ENCODE measurements at regions not wholly inside any gene's neighbourhood (a gene's known extent, or its start where the extent isn't known, plus 50 kb on each side); places are given as distances from the start of the nearest gene placed in this dataset.

- no peak for TF ChIP-seq USF2 (IDR thresholded peaks at IDR 0.05; ENCODE audit: low read depth, low read length)
- TF ChIP-seq ELK1 (IDR thresholded peaks at IDR 0.05; ENCODE audit: borderline replicate concordance, low read depth, low read length): no peak
- no peak for TF ChIP-seq CTCF (conservative IDR thresholded peaks at IDR 0.05; ENCODE audit: low read depth, low read length)
- no peak for TF ChIP-seq RFX5 (IDR thresholded peaks at IDR 0.05; ENCODE audit: low read depth, low read length)
- TF ChIP-seq NFE2L2 (IDR thresholded peaks at IDR 0.05; ENCODE audit: low read depth, low read length): no peak
- no peak for TF ChIP-seq RCOR1 (IDR thresholded peaks at IDR 0.05; ENCODE audit: insufficient replicate concordance, low read length)
- intact Hi-C loops (cut with micrococcal nuclease) (no loop called here), dilution Hi-C loops (cut with HindIII; ENCODE audit: low sequenced_read_pairs, unreplicated experiment) (no loop called here), in situ Hi-C loops (cut with MboI; ENCODE audit: low sequenced_read_pairs) (no loop called here)
- no peak overlapping the region for H3K23ac ChIP-seq (ENCODE audit: low read depth, low read length)
- no peak overlapping the region for H3K56ac ChIP-seq (ENCODE audit: extremely low read depth, insufficient read depth, low read length)
- H2AK9ac ChIP-seq (replicated peaks; ENCODE audit: low read depth, low read length, poor library complexity): no peak overlapping the region
- no peaks in the 10 kb centered on the region for H3K36me3 ChIP-seq (ENCODE audit: control insufficient read depth, insufficient read depth, low read length)
- no peak overlapping the region for H4K8ac ChIP-seq (ENCODE audit: low read depth in 2 of 2, low read length in 2 of 2)
- 56% methylated on average over 3 of the region's 6 CpGs; no CpG with 5 or more reads in 1 of the 2 experiments for WGBS, 2 experiments (ENCODE audit: extremely low coverage in 2 of 2, insufficient read length in 1 of 2)
- no peak overlapping the region for H2BK5ac ChIP-seq (ENCODE audit: low read depth, low read length, poor library complexity, severe bottlenecking)
- no peaks in the 10 kb centered on the region for H3K79me1 ChIP-seq (ENCODE audit: low read depth in 1 of 2, low read length in 2 of 2)
- no TSS peak for BruUV-seq (replicated peaks)
- no peaks in the 10 kb centered on the region; the same call in 1 of the 2 replicates for H3K27me3 ChIP-seq (ENCODE audit: control insufficient read depth, insufficient read depth, low read length)
- no peak overlapping the region for H3K4ac ChIP-seq (ENCODE audit: low read depth, low read length)
- H3K14ac ChIP-seq (replicated peaks; ENCODE audit: low read depth, low read length): no peak overlapping the region
- H2BK120ac ChIP-seq (ENCODE audit: low read depth, low read length): no peak overlapping the region
- CTCF ChIA-PET: no interaction called here
- H3K9ac ChIP-seq (ENCODE audit: low read depth, low read length): no peak overlapping the region
- no peak overlapping the region for H2BK20ac ChIP-seq (ENCODE audit: low read depth, low read length)
- no peaks in the 10 kb centered on the region for H3K9me3 ChIP-seq (ENCODE audit: control insufficient read depth, insufficient read depth, low read length)
- no peak overlapping the region for H3K4me3 ChIP-seq (ENCODE audit: insufficient read depth, low read depth, low read length)
- no peaks in the 10 kb centered on the region for H3K4me1 ChIP-seq (ENCODE audit: control insufficient read depth, insufficient read depth, low read length)
- POLR2A ChIA-PET (ENCODE audit: unreplicated experiment): no interaction called here
- DNase-seq (no peak), ATAC-seq (ENCODE audit: low read depth) (no peak)
- no peak overlapping the region for H4K5ac ChIP-seq (ENCODE audit: low read depth, low read length)
- no peak overlapping the region for H2AK5ac ChIP-seq (ENCODE audit: low read depth, low read length)
- no peaks in the 10 kb centered on the region for H4K20me1 ChIP-seq (ENCODE audit: insufficient read depth, low read length)
- H3K27ac ChIP-seq (ENCODE audit: insufficient read depth, low read length): no peak overlapping the region
- H2AFZ ChIP-seq (replicated peaks; ENCODE audit: low read length, poor library complexity): no peak overlapping the region
- H4K91ac ChIP-seq (ENCODE audit: insufficient read depth, low read depth, low read length): no peak overlapping the region
- no peaks in the 10 kb centered on the region for H3K9me1 ChIP-seq (ENCODE audit: insufficient read depth, low read length)
- no peak overlapping the region for H3K18ac ChIP-seq (ENCODE audit: low read depth, low read length)
- H2BK15ac ChIP-seq (ENCODE audit: low read depth, low read length): no peak overlapping the region
- no peak overlapping the region for H3K4me2 ChIP-seq (ENCODE audit: low read depth, low read length)
These were observed 291.6 kb upstream of the CELF2 start for GRCh38 chr10:10726101-10726500.

Measured in IMR-90 (cell line).